H1 (cell line): ENCODE measurements at regions not wholly inside any gene's neighbourhood (a gene's known extent, or its start where the extent isn't known, plus 50 kb on each side); places are given as distances from the start of the nearest gene placed in this dataset.

Experiments used
- CTCF ChIA-PET: fragments of 300-600 bp; sonication (Branson Sonifier 250); formaldehyde crosslinking; loops from one replicate; lab custom pipeline; 2021; ENCODE audit not compliant: partially characterized antibody; lab: Charles Lee
- POLR2A ChIA-PET: fragments of 300-600 bp; sonication (Branson Sonifier 250); formaldehyde crosslinking; loops from one replicate; lab custom pipeline; 2021; ENCODE audit warnings: inconsistent platforms; ENCODE audit not compliant: partially characterized antibody; lab: Charles Lee
- DNase-seq, 2 experiments: peaks; one replicate each; pipeline versions ENCODE4 v3.0.0 to v3.0.0-alpha.2; 2010 to 2022; ENCODE audit warnings: low spot score in 2 of 2, low read depth in 1 of 2, mixed read lengths in 1 of 2
- FAIRE-seq: peaks from 2 replicates; lab custom pipeline; 2011; peaks lifted over from hg19 to GRCh38; lab: Jason Lieb, UNC
- H2AFZ ChIP-seq: 2 replicates; pipeline ENCODE4 v1.8.1; 2012; ENCODE audit warnings: low read length, inconsistent platforms
- H2AK5ac ChIP-seq: 2 replicates; pipeline ENCODE4 v1.6.1; 2013; ENCODE audit warnings: low read depth, low read length
- H2BK120ac ChIP-seq: replicated peaks from 2 replicates; pipeline ENCODE3; 2013; ENCODE audit warnings: low read depth, low read length, inconsistent platforms
- H2BK12ac ChIP-seq: 2 replicates; pipeline ENCODE4 v1.6.1; 2013; ENCODE audit warnings: low read depth, low read length
- H2BK15ac ChIP-seq: 2 replicates; pipeline ENCODE4 v1.6.1; 2013; ENCODE audit warnings: low read length
- H2BK20ac ChIP-seq: 2 replicates; pipeline ENCODE4 v1.6.1; 2013; ENCODE audit warnings: low read length
- H2BK5ac ChIP-seq: 2 replicates; pipeline ENCODE4 v1.6.1; 2013; ENCODE audit warnings: low read depth, low read length
- H3K14ac ChIP-seq: 2 replicates; pipeline ENCODE4 v1.6.1; 2013; ENCODE audit warnings: inconsistent platforms; ENCODE audit not compliant: insufficient read length
- H3K18ac ChIP-seq: 2 replicates; pipeline ENCODE4 v1.6.1; 2013; ENCODE audit warnings: low read length; ENCODE audit errors: extremely low read depth
- H3K23ac ChIP-seq: 2 replicates; pipeline ENCODE4 v1.6.1; 2013; ENCODE audit warnings: inconsistent platforms; ENCODE audit not compliant: insufficient read length
- H3K23me2 ChIP-seq: 2 replicates; pipeline ENCODE4 v1.6.1; 2013; ENCODE audit warnings: low read depth, low read length
- H3K27ac ChIP-seq: 2 replicates; pipeline ENCODE4 v1.6.1; 2011; ENCODE audit warnings: low read depth, low read length, inconsistent platforms
- H3K27me3 ChIP-seq, 4 experiments: replicated peaks in 1 of 4; 1 replicate in 1 of 4; 2 replicates in 3 of 4; pipeline versions ENCODE4 v1.6.1 to v1.8.1; 2011 to 2013; ENCODE audit warnings: low read length in 3 of 4, mild to moderate bottlenecking in 3 of 4, inconsistent platforms in 2 of 4, mixed read lengths in 2 of 4, moderate library complexity in 1 of 4; ENCODE audit not compliant: control insufficient read depth in 3 of 4, insufficient read depth in 3 of 4; ENCODE audit errors: extremely low read depth in 1 of 4
- H3K36me3 ChIP-seq, 4 experiments: 2 replicates each; pipeline versions ENCODE4 v1.6.1 to v1.8.1; 2011 to 2013; ENCODE audit warnings: mild to moderate bottlenecking in 4 of 4, low read length in 3 of 4, moderate library complexity in 2 of 4, control low read depth in 1 of 4, inconsistent platforms in 1 of 4; ENCODE audit not compliant: insufficient read depth in 4 of 4, control insufficient read depth in 2 of 4
- H3K4ac ChIP-seq: replicated peaks from 2 replicates; pipeline ENCODE3; 2013; ENCODE audit warnings: low read length, low read depth, mixed read lengths, inconsistent platforms; ENCODE audit not compliant: insufficient read length
- H3K4me1 ChIP-seq, 4 experiments: replicated peaks in 1 of 4; 1 replicate in 1 of 4; 2 replicates in 3 of 4; pipeline versions ENCODE4 v1.6.1 to v1.8.1; 2011 to 2013; ENCODE audit warnings: low read length in 3 of 4, inconsistent platforms in 2 of 4, mixed read lengths in 1 of 4; ENCODE audit not compliant: insufficient read depth in 4 of 4, control insufficient read depth in 3 of 4
- H3K4me2 ChIP-seq, 2 experiments: 2 replicates each; pipeline versions ENCODE4 v1.6.1 to v1.8.1; 2011 to 2013; ENCODE audit warnings: low read depth in 2 of 2, low read length in 2 of 2, control low read depth in 1 of 2, inconsistent platforms in 1 of 2, mild to moderate bottlenecking in 1 of 2; ENCODE audit not compliant: insufficient read depth in 1 of 2
- H3K4me3 ChIP-seq, 4 experiments: fragments of 200-600, 300-600 bp in 1 of 4; sonication (generic), shearing (Covaris generic), sonication (Bioruptor Twin) in 1 of 4; 2 replicates each; pipeline versions ENCODE4 v1.5.1 to v1.8.1; 2011 to 2016; ENCODE audit warnings: low read length in 4 of 4, low read depth in 3 of 4, control low read depth in 2 of 4, inconsistent platforms in 2 of 4, mild to moderate bottlenecking in 2 of 4, mixed read lengths in 1 of 4, moderate library complexity in 1 of 4; ENCODE audit not compliant: insufficient read depth in 2 of 4; ENCODE audit errors: extremely low read depth in 1 of 4
- H3K56ac ChIP-seq: replicated peaks from 2 replicates; pipeline ENCODE3; 2013; ENCODE audit warnings: low read depth, mild to moderate bottlenecking, mixed read lengths, low read length, inconsistent platforms; ENCODE audit not compliant: insufficient read length
- H3K79me1 ChIP-seq: 2 replicates; pipeline ENCODE4 v1.6.1; 2013; ENCODE audit warnings: low read depth, low read length, control low read depth
- H3K79me2 ChIP-seq, 2 experiments: 2 replicates each; pipeline versions ENCODE4 v1.6.1 to v1.8.1; 2012 to 2013; ENCODE audit warnings: low read length in 2 of 2, mild to moderate bottlenecking in 2 of 2, inconsistent platforms in 1 of 2; ENCODE audit not compliant: insufficient read depth in 2 of 2, control insufficient read depth in 1 of 2
- H3K9ac ChIP-seq, 4 experiments: replicated peaks in 1 of 4; 1 replicate in 1 of 4; 2 replicates in 3 of 4; pipeline versions ENCODE4 v1.6.1 to v1.8.1; 2011 to 2013; ENCODE audit warnings: low read depth in 3 of 4, low read length in 3 of 4, control low read depth in 2 of 4, mild to moderate bottlenecking in 2 of 4, moderate library complexity in 2 of 4, inconsistent platforms in 1 of 4; ENCODE audit errors: extremely low read depth in 1 of 4
- H3K9me3 ChIP-seq, 2 experiments: 2 replicates each; pipeline versions ENCODE4 v1.6.1 to v1.8.1; 2012 to 2013; ENCODE audit warnings: mild to moderate bottlenecking in 2 of 2, moderate library complexity in 2 of 2, control low read depth in 1 of 2, inconsistent platforms in 1 of 2, low read depth in 1 of 2, low read length in 1 of 2, mixed read lengths in 1 of 2; ENCODE audit not compliant: insufficient read depth in 2 of 2
- H4K20me1 ChIP-seq, 2 experiments: replicated peaks in 1 of 2; 2 replicates each; pipeline versions ENCODE3 to v1.8.1; 2011 to 2013; ENCODE audit warnings: inconsistent platforms in 2 of 2, low read length in 2 of 2, mild to moderate bottlenecking in 1 of 2; ENCODE audit not compliant: insufficient read depth in 2 of 2, control insufficient read depth in 1 of 2
- H4K5ac ChIP-seq: 2 replicates; pipeline ENCODE4 v1.6.1; 2013; ENCODE audit warnings: low read length, low read depth, mixed read lengths, inconsistent platforms; ENCODE audit not compliant: insufficient read length
- H4K8ac ChIP-seq: 2 replicates; pipeline ENCODE4 v1.8.0; 2013; ENCODE audit warnings: mild to moderate bottlenecking, moderate library complexity, low read length, inconsistent platforms; ENCODE audit not compliant: insufficient read depth; ENCODE audit errors: extremely low read depth
- H4K91ac ChIP-seq: replicated peaks from 2 replicates; pipeline ENCODE3; 2013; ENCODE audit warnings: low read length, mixed read lengths, inconsistent platforms; ENCODE audit not compliant: insufficient read length
- BACH1 ChIP-seq: IDR thresholded peaks from 2 replicates; pipeline ENCODE4 v1.6.1; 2012; ENCODE audit warnings: low read length, improper control_type of control experiment
- BRCA1 ChIP-seq: IDR thresholded peaks from 2 replicates; pipeline ENCODE4 v1.6.1; 2012; ENCODE audit warnings: low read depth, low read length, improper control_type of control experiment
- GABPA ChIP-seq: IDR thresholded peaks from 2 replicates; pipeline ENCODE4 v1.6.1; 2011; ENCODE audit warnings: mild to moderate bottlenecking, low read length, moderate library complexity, borderline replicate concordance; ENCODE audit not compliant: insufficient read depth
- KDM4A ChIP-seq: IDR thresholded peaks from one replicate; pipeline ENCODE4 v1.7.1; 2012; ENCODE audit warnings: low read depth, mild to moderate bottlenecking, moderate library complexity, low read length, inconsistent platforms; ENCODE audit not compliant: severe bottlenecking
- KDM5A ChIP-seq: fragments of 200-600 bp; IDR thresholded peaks from 2 replicates; pipeline ENCODE4 v1.7.1; 2012; ENCODE audit warnings: mild to moderate bottlenecking, low read length, inconsistent platforms, mixed read lengths
- NANOG ChIP-seq: IDR thresholded peaks from 2 replicates; pipeline ENCODE4 v1.6.1; 2011; ENCODE audit warnings: low read length, low read depth, mild to moderate bottlenecking, inconsistent platforms; ENCODE audit not compliant: insufficient read depth, poor library complexity, severe bottlenecking
- SIRT6 ChIP-seq: IDR thresholded peaks from one replicate; pipeline ENCODE4 v1.7.1; 2012; ENCODE audit warnings: low read length, inconsistent platforms
- SIX5 ChIP-seq: IDR thresholded peaks from 2 replicates; pipeline ENCODE4 v1.6.1; 2011; ENCODE audit warnings: mild to moderate bottlenecking, low read depth, low read length
- SRF ChIP-seq: IDR thresholded peaks from 2 replicates; pipeline ENCODE4 v1.6.1; 2011; ENCODE audit warnings: mild to moderate bottlenecking, low read depth, low read length, moderate library complexity
- ZNF274 ChIP-seq: IDR thresholded peaks from 2 replicates; pipeline ENCODE4 v1.7.0; 2012; ENCODE audit warnings: low read length, borderline replicate concordance; ENCODE audit errors: extremely low read depth
- WGBS, 2 experiments: shearing (Covaris generic) in 1 of 2; methylation state at CpG; one replicate each; pipeline versions ENCODE4 v1.1.6 to v1.1.7; 2013 to 2015; ENCODE audit warnings: low lambda C conversion rate in 2 of 2, mixed read lengths in 2 of 2, inconsistent platforms in 1 of 2, low coverage in 1 of 2, missing lambda C conversion rate in 1 of 2; ENCODE audit not compliant: insufficient replicate concordance in 2 of 2, insufficient coverage in 1 of 2, insufficient read length in 1 of 2; ENCODE audit errors: extremely low coverage in 1 of 2, missing lambda C conversion rate in 1 of 2; 5-methylcytosine and 5-hydroxymethylcytosine counted together

DNA sequence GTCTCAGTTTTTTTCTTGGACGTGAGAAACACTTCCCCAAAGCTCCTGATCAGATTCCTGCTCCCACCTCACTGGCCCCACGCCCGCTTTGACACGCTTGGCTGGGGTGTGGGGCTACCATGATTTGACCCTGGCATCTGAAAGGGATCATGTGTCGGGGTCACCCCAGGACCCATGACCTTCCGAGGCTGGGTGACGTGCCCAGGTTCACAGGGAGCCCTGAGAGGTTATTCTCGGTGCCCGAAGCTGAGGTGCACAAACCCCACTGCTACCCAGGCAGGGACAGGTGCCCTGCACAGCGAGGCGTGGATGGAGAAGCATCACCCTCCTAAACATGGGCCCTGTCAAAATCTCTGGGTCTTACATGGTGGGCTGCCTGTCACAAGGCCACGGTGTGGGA is 404.1 kb downstream of the GALR1 start:
- Histone ChIP-seq H3K56ac (no peak overlapping the region), H3K79me2 (no peaks in the 10 kb centered on the region), H3K9ac (no peak overlapping the region), H2BK15ac (no peak overlapping the region), H2AK5ac (no peak overlapping the region), H3K14ac (no peak overlapping the region), H3K18ac (no peak overlapping the region), H2BK20ac (no peak overlapping the region), H3K36me3 (no peaks in the 10 kb centered on the region), H3K4me2 (no peak overlapping the region), H4K20me1 (no peaks in the 10 kb centered on the region), H3K4ac (no peak overlapping the region), H2BK5ac (no peak overlapping the region), H4K91ac (no peak overlapping the region), H3K79me1 (no peaks in the 10 kb centered on the region), H3K27ac (no peak overlapping the region), H3K9me3 (no peaks in the 10 kb centered on the region), H3K23ac (no peak overlapping the region), H3K4me3 (no peak overlapping the region), H4K5ac (no peak overlapping the region), H3K27me3 (no peaks in the 10 kb centered on the region), H2BK120ac (no peak overlapping the region), H2AFZ (no peak overlapping the region), H3K23me2 (peaks cover 6% of the 10 kb centered on the region; the same call in 1 of the 2 replicates), H2BK12ac (no peak overlapping the region), H3K4me1 (no peaks in the 10 kb centered on the region; a peak in 1 of 7 replicates), H4K8ac (no peak overlapping the region; the same call in 1 of the 2 replicates)
- ChIA-PET CTCF (interaction anchor here (0.6 to 1.0 kb wide), 3 partner anchors 50 to 584 kb away, joined by 3 read pairs; no protein-coding TSS in a partner anchor), POLR2A (no interaction called here)
- FAIRE-seq (no peak), DNase-seq (no peak)
- 89% methylated on average over 11 of the region's 12 CpGs; no CpG with 5 or more reads in 1 of the 2 experiments for WGBS, 2 experiments
- no peak for TF ChIP-seq BACH1
- TF ChIP-seq SIX5 = no peak
- TF ChIP-seq BRCA1 = no peak
- no peak for TF ChIP-seq ZNF274
- TF ChIP-seq NANOG = no peak
- TF ChIP-seq SIRT6 = no peak
- no peak for TF ChIP-seq GABPA
- no peak for TF ChIP-seq KDM4A
- TF ChIP-seq KDM5A = no peak
- TF ChIP-seq SRF = no peak
